ENCODE measurements at regions not wholly inside any gene's neighbourhood (a gene's known extent, or its start where the extent isn't known, plus 50 kb on each side); places are given as distances from the start of the nearest gene placed in this dataset.

DNA sequence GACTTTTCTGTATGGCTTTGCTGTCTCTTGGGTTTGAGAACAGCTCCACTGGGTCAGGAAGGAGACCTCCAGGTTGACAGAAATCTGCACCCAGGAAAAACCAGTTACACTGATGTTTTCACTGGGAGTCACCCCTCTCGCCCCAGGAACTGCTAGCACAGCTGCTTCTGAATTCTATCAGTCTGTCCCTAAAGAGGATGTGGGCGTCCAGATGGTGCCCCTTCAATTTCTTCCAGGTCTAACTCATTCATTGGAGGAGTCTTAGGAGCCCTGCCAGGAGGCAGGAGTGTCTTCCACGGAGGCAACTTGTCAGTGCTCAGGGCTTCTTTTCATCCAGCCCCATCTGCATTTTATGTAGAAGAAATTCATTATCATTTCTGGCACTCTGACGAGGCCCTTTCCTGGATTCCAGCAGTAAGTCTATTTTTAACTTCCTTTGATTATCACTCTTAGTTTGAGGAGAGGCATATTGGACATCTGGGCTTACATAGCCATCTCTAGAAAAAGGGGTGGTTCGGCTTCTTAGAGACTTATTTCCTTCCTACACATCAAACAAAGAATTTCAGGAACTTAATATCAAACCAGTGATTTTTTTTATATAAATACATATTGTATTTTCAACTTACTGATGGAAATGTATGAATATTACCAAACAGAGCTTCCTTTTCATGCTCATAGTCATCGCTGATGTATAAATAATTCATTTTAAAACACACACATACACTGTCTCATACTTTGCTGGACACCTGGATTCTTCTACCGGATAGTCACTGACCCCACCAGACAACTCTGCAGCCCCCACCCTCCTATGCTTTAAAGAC, 148.8 kb downstream of the IRX2 start:
- DNase-seq, result no peak

DNA sequence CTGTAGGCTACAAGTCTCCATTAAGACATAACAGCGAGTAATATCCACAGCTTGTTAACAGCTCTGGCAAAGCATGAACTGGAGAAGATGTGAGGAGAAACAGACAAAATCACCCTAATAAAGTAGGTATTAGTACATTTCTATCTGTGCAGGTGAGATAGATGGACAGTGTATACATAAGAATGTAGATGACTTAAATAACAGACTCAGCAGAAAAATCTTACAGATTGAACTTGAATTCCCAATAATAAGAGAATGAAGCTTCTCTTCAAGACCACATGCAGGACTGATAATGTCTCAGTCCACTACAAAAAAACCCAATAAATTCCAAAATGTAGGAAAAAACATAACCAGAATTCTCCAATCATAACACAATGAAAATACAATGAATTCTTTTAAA, 153.0 kb downstream of the IRX2 start:
- no peak for DNase-seq

DNA sequence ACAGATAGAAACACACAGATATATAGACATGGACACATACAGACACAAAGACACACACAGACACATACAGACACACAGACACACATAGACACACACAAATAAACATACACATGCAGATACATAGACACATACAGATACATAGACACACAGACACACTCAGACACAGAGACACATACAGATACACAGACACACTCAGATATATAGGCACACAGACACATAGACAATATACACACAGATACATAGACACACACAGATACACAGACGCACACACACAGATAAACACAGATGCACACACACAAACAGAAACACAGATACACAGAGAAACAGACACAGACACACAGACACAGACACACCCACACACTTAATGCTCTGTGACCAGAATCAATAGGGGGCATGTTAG, 156.8 kb downstream of the IRX2 start:
- no peak for DNase-seq

DNA sequence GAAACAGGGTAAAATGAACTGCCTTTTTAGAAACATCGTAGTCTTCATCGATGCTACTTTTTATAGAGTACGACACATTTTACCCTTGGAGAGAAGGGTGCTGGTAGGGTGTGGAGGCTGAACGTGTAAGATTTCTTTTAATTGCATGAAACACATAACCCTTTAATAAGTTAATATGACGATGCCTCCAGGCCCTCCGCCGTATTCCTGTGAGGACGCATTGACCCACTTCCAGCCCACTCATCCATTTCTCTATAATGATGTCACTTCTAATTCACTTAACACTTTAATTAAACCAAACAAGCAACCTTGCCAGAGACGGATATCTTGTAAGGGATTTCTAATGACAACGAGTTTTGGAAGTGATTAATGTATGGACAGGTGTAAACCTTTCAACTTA, 158.7 kb downstream of the IRX2 start:
- no peak for DNase-seq

DNA sequence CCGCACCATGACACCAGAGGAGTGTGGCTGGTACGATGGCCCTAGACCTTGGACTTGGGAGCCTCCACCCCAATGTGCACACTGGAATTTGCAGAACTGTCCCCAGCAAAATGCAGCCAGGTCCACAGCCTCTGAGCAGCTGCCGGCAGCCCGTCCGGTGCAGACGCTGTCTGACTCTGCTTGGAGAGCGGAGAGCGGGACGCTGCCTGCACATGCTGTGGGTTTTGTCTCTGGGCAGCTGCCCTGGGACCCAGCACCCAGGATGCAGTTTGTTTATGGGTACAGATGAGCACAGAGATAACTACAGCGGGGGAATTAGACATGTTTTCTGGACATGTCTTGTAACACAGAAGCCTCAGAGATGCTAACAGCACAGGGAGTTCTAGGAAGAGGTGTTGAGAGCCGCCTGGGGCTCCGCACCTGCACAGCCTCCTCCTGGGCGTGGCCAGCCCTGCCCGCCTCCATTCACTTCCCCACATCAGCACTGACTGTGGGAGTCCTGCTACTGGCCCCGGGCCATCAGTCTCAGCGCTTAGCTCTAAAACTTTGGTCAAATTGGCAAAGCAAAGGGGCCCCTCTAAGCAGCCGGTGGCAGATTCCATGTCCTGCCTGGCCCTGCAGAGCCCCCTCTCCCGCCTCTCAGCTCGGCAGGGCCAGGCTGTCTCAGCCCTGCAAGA, 159.6 kb downstream of the IRX2 start:
- no peak for DNase-seq

DNA sequence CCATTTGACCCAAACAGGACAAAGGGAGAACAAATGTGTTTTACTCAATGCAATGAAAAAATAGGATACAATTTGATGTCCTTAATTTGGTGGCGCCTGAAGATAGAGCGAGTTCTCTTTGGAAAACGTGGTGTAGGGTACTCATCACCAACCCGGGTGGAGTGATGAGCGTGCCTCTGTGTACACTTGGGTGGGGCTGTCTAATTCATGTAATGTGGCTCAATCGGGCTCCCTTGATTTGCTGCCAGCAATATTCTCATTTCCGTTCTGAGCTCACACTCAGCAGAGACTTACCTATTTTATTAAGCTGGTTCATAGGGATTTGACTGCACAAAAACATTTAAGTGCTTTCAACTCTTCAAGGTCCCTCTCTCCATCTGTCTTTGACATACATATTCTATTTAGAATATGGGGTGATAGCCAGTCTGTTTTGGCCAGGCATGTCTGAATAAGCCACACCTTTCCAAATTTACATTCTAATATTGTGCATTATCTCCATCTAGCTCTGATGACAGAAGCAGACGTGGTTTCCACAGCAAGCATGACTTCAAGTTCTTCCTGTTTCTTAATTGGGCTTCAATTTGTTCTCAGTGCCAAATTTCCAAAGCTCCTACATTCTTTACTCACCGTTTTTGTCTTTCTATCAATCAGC, 162.5 kb downstream of the IRX2 start:
- DNase-seq, result no peak

DNA sequence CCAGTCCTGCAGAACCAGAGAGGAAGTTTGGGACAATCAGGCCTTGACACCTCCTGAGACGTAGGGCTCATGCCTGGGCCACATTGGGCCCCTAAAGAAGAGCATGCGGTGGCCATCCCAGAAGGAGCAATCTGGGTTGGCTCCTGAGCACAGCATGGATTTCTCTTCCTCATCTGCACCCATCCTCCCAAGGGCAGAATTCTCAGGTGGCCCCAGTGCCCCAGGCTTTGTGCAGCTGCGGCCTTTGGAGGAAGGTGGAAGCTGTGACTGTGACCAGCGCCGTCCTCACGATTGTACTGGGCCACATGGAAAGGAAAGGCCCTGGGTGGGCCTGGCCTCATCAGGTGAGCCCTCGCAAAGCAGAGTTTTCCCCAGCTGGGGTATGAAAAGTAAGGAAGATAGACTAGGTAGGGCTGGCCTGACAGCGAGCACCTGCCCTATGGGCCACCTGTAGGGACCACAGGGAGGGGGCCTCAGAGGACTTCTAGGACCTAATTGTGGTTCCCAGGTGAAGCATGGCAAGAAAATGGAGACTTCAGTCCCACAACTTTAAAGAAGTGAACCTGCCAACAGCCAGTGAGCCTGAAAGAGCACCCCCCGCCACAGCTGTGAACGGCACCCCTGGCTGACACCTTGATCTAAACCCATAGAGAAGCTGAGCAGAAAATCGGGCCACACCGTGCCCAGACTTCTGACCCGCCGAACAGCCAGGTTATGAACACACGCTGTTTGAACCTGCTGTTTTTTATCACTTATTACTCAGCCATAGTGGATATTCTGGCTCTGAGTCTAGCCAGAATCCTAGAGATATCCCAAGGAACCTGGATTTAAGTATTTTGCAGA, 164.1 kb downstream of the IRX2 start:
- DNase-seq, result no peak

DNA sequence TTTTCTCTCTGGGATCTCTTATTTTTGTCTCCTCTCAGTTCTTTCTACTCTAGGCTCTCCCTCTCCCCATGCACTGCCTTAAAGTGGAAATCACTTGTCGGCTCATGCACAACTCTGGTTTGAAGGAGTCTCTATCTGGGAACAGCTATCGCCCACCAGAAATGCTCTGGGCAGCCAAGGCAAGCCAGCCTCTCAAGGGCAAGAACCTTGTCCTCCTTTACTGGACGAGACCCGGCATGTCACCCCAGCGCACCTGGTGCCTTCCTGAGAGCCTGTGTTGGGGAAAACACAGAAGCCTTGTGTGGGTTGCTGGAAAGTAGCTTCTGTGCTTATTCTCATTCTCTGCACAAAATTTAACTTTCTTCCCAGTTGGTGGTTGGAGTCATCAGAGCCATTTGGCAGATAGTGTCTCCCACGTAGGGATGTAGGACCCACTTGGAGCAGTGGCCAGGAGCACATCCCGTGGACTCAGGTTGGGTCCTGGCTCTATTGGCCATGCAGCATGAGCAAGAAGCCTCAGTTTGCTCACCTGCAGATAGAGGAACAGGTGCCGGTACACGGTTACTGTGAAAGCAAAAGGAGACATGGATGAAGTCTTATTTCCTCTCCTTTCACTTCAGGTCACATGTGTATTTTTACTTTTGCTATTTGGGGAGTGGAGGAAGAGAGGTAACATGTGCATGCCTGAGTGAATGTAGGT, 165.3 kb downstream of the IRX2 start:
- no peak for DNase-seq

DNA sequence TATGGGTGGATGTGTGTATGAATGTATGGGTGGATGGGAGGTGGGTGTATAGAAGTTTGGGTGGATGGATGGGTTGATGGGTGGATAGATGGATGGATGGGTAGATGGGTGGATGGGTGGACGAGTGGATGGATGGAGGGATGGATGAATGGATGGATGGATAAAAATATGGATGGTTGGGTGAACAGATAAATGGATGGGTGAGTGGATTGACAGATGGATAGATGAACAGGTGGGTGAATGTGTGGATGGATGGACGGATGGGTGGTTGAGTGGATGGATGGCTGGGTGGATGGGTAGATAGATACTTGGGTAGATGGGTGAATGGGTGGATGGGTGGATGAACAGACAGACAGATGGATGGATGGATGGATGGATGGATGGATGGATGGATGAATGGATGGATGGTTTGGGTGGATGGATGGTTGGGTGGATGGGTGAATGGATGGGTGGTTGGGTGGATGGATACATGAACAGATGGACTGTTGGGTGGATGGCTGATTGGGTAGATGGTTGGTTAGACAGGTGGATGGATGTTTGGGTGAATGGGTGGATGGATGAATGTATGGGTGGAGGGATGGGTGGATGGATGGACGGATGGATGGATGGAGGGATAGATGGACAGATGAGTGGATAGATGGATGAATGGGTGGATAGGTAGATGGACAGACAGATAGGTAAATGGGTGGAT, 166.8 kb downstream of the IRX2 start:
- no peak for DNase-seq

DNA sequence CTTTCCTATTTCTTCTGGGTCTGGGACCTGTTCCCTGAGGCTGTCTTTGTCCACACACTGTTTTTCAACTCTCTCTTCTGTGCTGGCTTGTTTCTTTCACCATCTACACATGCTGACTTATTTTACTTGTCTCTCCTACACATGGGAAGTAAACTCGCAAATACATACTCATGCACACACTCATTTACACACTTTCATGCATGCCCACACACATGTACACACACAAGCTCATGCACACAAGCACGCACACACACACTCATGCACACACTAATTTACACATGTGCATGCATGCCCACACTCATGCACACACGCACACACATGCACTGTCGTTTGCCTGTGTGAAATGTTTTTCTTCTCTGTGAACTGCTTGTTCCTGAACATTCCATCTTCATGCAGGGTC, 169.0 kb downstream of the IRX2 start:
- DNase-seq, result no peak

DNA sequence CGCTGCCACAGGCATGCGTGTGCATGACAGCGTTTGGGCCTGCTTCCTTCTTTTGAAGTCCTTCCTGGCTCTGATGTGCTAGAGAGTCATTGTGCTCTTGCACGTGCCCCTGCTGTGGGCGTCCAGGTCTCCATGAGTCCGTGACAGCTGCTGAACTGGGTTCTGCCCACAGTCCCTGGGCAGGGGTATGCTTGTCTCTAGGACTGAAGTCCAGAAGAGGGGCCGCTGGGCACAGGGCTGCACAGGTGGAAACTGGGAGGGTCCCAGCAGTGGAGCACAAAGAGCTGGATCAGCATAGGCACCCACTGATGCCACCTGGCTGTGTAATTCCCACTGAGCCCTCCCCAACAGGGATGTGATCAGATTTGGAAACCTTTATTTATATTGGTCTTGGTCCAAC, 169.4 kb downstream of the IRX2 start:
- no peak for DNase-seq

DNA sequence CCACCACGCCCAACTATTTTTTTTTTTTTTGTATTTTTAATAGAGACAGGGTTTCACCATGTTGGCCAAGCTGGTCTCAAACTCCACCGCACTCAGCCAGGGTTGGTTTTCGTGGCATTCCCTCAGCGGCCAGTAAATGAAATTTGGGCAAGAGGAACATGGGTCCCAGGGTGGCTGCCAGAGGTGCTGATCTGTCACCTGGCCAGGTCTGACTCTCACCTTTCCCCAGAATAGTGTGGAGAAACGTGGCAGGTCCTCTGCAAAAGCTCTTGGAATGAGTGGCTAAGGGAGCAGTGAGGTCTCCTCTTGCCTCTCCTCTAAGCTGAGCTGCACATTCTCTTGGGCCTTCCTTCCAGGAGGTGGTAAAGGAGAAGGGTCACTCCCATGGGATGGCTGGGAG, 170.1 kb downstream of the IRX2 start:
- no peak for DNase-seq

DNA sequence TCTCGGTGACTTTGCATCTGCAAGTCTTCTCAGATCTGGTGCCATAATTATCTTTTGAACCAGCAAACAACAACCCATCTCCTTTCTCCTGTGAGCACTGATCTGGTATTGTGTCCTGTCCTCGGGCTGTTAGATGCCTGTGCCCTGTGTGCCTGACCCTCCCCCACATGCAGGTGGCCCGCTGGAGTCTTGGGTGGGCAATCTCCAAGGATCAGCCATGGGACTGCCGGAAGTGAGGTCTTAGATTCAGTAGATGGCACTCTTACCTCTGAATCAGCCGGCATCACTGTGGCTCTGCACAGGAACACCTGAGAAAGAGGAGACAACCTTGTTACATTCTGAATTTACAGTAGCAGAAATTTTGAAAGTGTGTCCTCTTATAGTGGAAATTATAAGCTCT, 172.4 kb downstream of the IRX2 start:
- DNase-seq, result no peak

DNA sequence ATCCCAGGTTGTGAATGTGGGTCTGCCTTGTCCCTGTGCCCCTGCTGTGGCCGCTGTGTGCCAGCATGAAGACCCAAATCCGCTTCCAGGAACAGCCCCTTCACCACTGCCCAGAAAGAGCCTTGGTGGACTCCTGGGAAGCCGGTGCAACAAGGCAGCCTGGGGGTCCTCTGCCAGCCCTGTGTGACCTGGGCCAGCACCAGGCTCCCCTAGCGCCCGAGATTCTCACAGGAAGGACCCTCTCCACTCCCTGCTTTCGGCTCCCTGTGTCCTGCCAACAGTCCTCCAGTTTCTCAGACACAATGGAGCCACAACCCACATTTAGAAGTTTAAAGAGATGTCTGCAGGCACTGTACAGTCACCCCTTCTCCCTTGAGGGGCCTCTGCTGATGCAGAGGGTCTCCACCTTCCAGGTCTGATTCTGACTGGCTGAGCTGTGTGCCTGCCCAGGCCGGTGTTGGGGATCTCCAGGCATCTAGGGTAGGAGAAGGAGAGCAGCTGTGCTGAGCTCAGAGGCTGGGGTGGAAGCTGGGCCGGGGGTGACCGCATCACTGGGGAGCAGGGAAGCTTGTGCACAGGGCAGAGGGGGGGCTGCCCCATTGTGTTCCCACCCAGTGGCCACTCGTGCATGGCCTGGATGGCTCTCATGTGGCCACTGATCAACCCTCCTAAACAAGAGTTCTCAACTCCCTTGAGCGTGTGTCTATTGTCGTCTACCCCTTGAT, 174.0 kb downstream of the IRX2 start:
- DNase-seq, result no peak

DNA sequence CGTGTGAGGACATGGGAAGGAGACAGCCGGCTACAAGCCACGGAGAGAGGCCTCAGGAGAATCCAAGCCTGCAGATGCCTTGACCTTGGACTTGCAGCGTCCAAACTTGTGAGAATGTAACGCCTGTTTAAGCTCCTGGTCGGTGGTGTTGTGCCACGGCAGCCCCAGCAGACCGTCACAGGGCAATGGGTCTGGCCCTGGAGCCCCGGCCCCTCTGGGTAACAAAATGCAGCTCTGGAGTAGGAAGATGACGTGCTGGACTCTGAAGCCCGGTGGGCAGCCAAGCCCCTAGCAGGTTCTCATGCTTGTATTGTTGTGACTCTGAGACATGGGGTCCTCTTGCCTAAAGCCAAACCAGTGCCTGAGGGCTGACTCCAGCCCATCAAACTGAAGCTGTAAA, 174.7 kb downstream of the IRX2 start:
- no peak for DNase-seq

DNA sequence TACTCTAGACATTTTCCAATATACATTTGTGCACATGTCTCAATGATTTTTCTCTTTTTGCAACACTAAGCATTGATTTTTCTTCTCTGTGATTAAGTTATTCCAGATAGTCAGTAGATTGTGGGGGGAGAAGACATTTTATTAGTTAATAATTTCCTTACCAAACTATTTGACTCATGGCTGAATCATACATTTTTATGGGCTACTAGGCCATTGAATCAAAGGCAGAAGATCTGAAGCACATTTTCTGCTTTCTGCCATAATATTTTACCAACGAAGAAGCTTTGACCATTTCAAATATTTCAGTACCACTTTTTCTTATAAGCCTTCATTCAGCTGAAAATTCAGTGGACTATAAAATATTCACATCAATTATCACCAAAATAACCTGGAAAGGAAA, 175.6 kb downstream of the IRX2 start:
- DNase-seq, result no peak

DNA sequence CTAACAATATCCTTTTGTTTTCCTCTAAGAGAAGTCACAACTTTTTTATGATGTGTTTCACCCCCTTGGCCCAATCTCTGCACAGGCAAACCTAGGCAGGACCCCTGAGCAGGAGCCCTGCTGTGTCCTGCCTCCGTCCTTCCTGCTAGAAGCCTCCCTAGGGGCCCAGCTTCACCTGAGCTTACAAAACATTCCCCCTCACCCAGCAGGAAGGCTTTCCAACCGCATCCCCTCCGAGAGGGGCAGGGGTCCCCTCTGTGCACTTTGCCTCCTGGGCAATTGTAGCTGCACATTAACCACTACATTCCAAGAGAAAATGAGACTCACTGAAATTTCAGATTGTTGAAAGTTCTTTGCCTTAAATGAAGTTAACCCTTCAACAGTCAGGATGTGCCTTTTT, 176.2 kb downstream of the IRX2 start:
- no peak for DNase-seq

DNA sequence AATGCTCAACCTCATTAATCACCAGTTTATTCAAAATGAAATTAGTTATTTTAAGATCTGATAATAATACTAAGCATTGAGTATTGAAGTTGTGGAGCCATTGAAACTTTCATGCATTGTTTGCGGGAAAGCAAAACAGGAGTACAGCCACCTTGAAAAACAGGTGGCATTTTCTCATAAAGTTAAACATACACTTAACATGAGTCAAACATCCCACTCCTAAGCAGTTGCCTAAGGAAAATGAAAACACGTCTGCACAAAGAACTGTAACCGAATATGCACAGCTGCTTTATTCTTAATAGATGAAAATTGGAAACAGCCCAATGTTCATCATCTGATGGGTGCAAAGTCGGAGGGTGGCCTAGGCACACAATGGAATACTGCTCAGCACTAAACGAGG, 177.3 kb downstream of the IRX2 start:
- no peak for DNase-seq

DNA sequence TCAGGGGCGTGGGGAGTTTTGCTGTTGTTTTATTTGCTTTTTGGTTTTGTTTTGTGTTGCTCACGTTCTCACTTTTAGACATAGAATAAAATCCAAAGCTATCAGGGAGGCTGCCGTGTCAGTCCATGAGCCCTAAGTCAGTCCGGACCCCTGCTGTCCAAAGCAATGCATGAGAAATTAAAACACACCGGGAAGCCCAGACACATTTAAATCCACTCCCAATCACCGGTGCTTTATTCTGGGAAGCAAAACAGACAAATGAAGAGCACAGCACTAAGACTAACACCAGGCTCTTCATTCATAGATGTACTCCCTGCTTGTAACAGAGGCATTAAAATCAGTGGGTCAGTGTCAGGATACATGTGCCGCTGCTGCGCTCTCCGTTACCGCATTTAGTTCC, 180.9 kb downstream of the IRX2 start:
- no peak for DNase-seq

DNA sequence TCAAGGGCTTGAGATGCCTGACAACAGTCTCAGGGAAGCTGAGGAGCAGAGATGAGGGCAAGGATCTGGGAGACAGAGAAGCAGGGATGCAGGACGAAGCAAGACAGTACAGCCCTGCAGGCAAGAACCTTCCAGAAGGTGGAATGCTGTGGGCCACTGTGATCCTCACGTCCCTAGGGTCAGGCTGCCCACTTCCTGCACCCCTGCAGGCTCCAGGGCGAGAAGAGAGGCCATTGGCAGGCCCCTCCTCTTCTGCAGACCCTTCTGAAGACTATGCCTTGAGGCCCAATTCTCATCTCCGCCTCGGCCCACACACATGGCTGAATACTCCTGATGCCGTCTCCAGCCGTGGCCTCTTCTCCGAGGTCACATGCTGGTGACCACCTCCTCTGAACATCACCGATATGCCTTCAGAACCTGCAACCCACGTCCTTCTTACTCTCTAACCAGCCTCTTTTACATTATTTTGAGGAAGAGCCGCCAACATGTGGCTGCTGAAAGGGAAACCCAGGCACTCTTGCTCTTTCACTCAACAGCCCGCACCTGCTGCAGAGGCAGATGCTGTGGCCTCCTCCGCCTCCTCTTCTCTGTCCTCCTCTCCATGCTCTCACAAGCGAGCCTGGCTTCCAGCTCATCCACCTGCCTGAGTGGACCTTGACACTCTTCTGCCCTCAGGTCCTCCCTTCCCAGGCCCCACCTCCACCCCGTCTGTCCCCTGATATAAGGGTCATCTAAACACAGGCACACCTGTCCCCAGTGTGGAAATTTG, 181.5 kb downstream of the IRX2 start:
- no peak for DNase-seq
